Stimulated activated CD8-positive, alpha-beta memory T cell treated with anti-CD3 and anti-CD28 coated beads, Interleukin-12 subunit alpha, Interleukin-12 subunit beta, amount 100 ng/mL, for 24 hours (primary cell): ENCODE measurements at regions not wholly inside any gene's neighbourhood (a gene's known extent, or its start where the extent isn't known, plus 50 kb on each side); places are given as distances from the start of the nearest gene placed in this dataset.

Source experiments
- DNase-seq: peaks from one replicate; pipeline ENCODE4 v3.0.0-alpha.2; 2020; ENCODE audit errors: extremely low read depth

DNA sequence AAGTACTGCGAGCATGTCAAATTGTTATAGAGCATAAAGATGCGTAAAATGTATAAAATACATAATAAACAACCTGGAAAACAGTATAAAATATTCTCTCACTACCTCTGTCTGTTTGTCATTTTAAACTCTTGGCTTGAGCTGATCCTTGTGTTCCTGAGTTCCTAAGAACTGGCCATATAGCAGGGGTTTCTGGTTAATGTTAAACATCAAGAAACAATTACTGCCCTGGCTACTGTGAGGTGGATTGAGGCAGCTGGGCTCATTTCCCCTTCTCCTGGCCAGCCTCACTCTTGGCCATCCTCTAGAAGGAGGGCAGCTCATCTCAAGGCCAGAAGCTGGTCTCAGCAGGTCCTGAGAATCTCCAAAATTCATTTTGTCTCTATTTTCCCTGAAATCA, 297.3 kb upstream of the USP24 start:
- DNase-seq = no peak

DNA sequence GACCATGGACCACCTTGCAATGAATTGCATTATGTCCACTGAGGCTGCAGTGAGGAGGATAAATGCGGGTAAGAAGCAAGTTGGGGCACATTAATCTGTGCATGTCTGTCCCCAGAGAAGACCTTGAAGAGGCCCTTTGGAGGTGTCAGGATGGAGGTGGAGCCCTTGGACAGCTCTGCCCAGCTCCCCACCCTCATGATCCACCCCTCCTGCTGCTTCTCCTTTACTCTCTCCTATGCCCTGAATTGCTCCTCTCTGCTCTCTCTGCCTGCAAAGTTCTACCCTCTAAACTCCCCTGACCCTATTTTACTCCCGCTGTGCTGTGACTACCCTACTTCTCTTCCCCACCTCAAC, 292.4 kb upstream of the USP24 start:
- no peak for DNase-seq

DNA sequence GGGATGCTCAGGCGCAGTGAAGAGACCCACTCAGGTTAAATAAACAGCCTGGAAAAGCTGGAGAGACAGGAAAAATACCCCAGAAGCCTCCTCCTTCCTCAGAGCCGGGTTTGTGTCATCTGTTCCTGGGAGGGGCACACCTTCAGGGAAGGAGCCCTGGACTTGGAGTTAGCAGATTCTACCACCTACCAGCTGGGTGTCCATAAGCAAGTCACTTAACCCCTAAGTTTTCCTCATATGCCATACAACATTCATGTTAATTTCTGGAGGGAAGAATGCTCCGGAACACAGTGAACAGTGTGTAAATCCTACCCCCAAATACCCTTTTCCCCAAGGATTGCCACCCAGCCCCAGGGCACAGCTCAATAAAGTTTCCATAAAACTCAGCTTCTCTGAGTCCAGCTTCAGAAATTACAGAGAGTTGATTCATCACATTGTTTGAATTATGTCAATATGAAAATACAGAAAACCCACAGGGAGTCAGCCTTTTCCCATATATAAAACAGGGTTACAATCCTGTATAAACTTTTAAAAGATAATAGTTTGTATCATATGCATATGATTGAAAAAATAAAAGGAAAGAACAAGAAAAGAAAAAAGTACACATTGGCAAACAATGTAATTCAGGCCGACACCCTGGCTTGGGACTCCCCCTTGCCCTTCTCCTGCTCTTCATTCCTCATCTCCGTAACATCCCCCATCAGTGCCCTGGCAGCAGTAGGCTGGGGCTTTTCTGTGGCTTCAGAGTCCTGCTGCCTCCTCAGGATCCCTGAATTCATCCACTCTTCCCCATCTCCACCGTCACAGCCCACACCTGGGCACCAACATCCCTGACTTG, 291.8 kb upstream of the USP24 start:
- DNase-seq = no peak

DNA sequence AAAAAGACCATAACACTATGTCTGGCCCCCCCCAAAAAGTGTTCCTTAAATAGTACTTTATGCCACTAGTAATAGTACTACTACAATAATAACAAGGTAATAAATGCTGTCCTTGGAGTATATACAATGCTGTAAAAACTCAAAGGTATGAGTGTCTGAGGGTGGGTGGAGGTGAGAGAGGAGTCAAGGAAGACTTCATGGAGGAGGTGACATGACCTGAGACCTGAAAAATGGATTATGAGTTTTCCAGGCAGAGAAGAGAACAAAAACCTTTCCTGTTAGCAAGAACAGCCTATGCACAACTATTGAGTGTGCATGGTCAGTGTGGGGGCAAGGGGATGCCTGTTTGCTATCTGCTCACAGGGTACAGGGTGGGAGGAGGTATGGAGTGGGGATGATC, 290.2 kb upstream of the USP24 start:
- DNase-seq = no peak

DNA sequence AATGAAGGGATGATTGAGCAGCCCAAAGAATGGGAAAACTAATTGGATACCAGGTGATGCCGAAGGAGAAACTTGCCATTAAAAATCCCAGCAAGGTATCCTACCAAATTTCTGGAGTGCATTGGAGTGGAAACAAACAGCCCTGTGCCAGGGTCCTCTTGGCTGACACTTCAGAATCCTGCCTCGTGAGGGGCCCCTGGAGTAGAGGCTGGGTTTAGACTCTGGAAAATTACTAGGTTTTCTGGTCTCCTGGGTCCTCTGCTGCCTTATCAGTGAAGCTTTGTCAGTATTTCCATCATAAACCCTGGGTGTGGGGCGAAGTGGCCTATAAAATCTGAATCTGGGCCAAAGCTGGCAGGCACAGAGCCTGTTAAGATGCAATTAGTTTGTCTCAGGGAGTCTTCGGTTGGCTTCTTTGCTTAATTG, 289.2 kb upstream of the USP24 start:
- no peak for DNase-seq

DNA sequence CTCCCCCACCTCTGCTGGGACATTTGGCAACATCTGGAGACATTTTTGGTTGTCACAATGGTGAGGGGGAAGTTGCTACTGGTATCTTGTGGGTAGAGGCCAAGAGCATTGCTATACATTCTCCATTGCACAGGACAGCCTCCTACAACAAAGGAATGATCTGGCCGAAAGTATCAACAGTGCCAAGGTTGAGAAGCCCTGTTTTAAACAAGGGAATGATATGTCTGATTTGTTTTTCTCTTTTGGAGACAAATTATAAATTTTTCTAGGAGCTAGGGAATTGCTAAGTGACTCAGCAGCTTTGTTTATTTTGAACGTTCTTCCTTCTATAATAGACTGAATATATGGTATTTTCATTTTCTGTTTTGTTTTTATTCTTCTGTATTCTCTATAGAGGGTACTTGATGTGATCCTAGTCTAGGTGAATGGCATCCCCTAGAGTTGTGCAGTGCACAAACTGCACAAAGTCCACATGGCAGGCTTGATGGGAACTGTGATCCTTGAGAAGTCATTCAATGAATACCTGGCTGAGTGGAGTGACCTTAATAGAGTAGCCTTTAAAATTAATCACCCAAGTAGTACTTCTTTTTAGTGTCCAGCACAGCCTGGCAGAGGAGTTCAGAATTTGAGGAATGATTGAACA, 288.6 kb upstream of the USP24 start:
- no peak for DNase-seq

DNA sequence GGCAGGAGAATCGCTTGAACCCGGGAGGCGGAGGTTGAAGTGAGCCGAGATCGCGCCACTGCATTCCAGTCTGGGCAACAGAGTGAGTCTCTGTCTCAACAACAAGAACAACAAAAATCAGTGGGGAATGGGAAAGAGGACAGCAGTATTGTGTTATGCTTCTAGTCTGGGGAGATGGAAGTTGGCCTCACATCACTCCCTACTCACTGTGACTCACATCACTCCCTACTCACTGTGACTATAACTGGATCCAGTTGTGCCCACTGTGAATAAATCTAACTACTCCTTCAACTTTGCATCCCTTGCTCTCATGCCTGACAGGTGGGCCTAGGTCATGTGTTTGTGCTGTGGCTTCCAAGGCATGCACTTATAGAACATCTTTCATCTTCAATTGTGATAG, 285.4 kb upstream of the USP24 start:
- no peak for DNase-seq

DNA sequence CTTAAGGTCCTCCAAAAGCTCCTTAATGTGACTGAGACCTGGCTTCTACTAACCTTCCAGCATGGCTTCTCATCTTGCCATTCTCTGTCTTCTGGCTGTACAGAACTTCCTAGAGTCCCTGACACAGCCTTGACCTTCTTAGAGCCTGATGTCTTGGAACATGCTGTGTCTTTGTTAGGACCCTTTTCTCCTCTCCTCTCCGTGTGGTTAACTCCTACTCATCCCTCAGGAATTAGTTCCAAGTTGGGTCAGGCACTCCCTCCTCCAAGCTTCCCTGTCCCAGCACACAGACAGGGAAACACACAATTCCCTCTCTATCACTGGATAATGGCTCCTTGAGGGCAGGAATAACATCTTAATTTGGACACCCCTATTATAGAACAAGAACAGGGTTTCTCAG, 275.4 kb upstream of the USP24 start:
- no peak for DNase-seq

DNA sequence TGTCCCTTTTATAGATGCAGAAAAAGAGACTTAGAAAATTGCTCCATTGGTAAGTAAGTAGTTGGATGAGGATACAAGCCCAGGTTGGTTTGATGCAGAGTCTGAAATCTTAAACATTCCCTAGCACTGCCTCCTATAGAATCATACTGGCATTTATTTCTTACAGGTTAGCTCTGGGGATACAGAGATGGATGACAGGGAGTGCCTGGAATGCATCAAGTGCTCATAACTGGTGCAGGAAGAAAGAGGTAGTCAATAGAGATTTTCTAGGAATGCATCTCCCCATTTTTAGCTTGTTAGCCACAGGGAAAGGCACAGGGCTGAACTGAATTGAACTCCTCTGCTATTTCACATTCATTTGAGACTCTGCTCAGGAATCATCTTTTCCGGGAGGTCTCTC, 269.0 kb upstream of the USP24 start:
- no peak for DNase-seq

DNA sequence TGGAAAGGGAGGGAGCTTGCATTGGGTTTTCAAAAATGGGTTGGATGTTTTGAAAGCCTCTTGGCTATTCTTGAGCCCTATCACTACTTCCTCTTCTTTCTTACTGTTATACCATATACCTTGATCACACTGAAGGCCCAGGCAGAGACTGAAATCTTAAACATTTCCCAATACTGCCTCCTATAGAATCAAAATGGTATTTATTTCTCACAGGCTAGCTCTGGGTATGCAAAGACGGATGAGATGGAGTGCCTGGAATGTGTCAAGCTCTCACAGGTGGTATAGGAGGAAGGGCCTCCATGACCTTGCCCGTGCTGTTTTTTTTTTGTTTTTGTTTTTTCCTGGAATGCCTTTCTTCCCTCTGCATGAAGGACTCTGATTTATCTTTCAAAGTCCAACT, 268.4 kb upstream of the USP24 start:
- DNase-seq = no peak

DNA sequence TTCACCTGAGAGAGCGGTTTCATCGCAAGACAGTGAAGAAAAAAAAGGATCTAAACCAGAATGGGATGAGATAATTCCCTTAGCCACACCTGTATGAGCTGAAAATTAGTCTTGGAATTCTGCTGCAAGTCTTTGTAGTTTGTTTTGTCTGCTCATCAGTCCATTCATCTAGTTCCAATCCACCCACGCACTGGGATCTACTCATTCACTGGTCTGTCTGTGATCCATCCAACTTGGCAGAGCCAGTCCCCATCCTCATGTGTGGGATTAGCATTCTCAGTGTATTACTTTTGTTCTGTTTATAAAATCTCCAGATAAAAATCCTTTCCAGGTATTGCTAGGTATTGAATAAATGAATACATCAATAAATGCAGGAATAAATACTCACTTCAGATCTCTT, 266.5 kb upstream of the USP24 start:
- no peak for DNase-seq

DNA sequence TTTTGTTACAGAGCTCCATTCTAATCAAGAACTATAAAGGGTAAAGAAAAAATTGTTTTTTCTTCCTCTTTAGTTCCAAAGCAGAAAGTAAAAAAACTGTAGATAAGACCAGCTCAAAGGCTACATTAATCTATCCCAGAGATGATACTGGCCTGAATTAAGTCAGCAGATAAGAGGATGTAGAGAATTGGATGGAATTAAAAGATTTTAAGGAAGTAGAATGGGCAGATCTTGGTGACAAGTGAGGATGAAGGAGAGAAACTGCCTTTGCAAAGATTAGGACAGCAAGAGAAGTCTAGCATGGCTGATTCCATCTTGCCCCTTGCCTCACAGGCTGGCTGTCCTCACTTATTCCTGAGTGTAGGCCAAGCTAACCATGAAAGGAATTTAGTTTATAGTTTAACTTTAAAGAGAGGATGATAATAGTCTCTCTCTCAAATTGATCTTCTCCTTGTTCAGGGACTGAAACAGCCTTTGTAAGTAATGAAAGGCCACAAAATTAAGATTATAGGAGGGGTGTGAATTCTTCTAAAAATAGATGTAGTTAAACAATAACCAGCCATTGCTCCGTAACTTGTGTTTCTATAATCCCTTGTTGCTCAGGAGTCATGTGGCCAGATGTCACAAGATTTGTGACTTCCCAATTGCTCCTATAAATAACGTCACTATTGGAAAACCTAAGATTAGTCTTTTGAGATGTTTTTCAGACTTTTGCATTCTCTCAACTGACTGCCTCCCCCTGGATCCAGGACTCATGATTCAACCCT, 265.0 kb upstream of the USP24 start:
- no peak for DNase-seq

DNA sequence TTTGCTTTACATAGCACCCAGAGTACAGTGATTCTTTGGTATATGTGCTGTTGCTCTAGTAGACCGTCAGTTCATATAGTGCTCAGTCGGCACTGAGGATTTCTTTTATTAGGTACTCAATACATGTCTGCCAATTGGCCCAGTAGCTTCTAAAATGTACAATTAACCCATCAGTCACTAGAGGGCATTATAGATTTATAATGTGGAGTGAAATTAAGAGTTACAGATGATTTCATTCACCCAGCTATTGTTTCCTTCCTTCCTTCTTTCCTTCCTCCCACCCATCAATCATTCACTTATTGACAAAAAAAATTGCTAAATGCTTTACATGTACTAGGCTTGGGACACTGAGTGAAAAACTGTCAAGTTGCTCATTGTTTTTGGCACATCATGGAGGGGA, 263.6 kb upstream of the USP24 start:
- no peak for DNase-seq

DNA sequence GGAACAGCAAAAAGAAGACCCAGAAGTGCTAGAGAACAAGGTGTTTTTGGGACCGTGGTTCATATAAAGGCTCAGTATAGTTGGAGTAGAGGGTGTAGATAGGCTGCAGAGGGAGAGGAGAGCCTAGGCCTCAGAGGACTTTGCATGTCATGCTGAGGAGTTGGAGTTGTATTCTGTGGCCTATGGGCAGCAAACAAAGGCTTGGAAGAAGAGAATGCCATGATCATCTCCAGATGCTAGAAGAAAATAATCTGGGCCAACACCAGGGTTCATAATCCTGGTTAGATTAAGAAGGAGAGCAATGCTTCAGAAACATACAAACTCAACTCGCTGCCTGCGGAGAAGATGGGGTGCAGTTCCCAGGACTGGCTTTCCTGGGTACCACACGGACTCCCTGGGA, 262.8 kb upstream of the USP24 start:
- DNase-seq = no peak

DNA sequence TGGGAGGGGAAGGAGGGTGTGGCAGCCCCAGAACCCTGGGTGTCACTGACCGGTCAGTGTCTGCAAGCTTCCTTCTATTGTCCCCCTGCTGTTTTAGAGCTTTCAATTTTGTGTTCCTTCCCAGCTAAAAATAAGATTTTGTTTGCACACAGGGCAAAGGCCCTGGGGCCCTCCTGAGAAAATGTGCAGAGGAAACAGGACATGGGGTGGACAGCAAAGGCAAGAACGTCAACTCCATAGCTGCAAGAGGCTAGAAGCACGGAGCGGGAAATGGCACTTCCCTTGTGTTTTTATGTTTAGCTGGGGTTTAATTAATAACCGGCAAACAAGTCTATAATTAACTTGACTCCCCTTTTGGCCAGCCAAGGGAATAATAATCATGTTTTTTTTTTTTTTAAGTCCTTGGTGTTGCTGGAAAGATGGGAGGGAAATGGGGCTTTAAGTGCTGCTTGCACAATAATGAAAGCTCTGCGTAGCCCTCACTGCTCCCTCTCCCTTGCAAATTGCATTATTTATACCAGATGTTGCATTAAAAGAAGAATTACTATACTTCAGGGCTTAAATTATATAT, 261.4 kb upstream of the USP24 start:
- DNase-seq = no peak

DNA sequence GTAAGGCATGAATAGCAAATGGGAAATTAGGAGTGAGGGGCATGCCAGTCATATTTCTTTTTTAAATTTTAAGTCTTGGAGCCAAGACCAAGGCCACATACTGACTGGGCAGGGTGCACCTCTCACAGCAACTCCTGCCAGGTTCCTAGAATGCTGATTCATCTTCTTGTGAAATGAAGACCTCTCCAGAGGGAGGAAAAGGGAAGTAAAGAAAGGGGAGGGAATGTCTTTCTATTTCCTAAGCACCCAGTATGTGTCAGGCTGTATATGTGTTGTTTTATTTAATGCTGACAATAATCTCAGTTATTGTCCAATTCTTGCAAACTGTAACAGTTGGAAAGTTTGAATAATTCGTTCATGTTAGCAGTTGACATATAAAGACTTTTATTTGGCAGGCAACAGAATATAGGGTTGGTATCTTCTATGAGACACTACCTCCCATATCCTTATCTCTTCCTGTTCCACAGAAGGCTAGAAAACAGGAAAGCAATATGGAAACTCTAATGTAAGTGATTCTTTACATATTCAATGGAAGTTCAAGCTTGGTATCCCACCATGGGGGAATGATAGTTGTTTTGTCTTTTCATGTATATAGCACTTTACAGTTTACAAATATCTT, 259.1 kb upstream of the USP24 start:
- DNase-seq = no peak

DNA sequence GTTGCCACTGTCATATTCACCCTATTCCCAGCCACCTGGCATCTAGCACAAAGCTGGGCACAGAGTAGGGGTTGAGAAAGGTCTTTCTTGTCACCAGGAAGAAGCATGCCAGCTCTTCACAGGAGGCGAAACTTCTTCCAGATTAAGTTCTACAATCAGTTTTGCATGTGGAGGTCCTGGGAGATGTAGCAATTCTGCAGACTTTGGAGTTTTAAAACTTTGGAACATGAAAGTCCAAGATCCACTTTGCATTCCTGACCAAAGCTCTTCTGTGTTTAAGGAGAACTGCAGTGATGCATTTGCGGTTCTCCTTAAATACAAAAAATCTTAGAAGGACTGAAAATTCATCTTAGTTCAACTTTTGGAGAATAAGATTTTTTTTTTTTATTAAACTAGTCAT, 258.5 kb upstream of the USP24 start:
- DNase-seq = no peak

DNA sequence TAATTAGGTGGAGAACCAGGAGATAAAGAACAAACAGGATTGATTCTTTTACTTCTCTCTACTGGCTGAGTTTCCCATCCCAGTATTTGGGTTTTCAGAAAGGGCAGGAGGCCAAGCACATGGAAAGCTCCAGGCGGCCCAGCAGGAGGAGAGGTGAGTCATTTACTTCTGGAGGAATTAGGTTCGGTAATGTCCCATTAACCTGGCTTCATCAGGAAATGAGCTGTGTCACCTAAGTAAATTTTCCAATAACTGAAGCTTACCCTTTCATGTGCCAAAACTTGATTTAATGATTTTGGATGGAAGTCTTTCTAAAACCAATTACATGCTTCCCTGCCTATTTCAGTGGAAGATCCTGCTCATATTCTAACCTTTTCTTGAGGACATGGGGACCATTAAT, 257.6 kb upstream of the USP24 start:
- no peak for DNase-seq

DNA sequence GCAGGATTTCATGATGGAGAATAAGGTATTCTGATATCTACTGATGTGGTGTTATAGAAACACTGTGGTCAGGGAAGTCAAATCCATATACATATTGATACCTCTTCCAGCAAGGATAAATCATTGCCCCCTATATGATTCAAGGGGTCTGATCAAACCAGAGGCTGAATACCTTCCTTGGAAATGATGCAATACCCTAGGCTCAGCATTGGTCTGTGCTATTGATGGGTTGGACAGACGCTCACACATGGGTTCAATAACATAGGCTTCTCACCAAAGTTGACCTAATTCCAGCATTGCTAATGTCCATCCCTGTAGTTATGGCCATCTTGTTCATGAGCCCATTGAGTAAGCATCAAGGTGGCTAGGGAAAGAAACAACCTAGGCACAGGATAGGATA, 257.0 kb upstream of the USP24 start:
- no peak for DNase-seq

DNA sequence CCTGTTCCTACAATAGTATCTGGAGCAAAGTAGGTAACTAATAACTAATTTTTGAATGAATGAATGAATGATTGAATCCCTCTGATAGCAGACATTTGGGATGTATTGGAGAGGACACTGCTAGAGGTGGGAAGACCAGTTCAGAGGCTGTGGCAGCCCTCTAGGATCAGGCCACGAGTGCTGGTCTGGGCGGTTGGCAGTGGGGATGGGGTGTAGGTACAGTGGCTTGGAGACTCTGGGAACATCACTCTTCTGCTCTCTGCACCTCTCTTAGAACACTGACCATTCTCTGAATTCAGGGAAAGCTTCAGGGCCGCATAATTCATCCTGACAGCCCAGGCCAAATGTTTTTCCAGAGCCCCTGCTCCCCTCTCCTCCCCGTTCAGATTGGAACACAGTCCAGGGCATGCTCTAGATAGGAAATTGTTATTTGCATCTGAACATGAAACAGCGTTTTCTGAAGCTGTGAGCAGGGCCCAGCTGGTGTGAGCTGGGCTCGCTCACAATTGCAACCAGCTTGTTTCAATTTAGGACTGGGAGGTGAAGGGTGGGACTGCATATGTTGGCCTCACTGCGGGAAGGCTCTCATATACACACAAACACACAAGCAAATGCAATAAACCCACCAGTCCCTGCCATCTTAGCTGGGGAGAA, 253.1 kb upstream of the USP24 start:
- DNase-seq = no peak

DNA sequence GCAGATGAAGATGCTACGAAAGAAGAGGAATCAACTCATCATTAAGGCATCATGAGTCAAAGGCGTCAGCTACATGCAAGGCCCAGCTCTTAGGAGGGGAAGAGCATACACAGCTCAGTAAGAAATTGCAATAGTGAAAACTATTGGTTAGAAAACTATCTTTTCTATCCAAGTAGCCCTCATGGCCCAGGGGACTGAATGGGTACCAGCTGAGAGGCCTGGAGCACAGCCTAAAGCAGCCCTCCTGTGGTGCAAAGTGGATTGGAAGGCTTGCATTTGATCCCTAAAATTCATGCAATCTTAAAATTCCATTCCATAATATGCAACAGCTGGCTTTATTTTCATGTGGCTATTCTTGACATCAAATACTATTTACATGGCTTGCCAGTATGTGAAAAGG, 251.8 kb upstream of the USP24 start:
- no peak for DNase-seq

DNA sequence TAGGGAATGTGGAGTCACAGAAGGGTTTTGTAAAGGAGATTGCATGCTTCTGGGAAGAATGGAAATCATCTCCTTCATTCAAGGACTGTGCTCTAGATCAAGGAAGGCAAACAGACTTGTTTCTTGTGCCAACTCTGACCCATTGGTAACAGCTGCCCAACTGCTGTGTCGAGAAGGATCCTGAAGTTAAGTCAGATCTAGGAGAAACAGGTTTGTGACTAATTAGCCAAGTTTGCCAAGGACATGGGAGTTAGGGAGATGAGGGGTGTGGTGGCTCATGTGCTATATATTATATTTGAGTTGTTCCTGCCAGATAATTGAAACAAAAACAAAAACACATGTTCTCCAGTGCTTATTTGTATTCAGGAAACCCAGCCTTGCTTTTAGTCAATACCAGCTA, 251.2 kb upstream of the USP24 start:
- no peak for DNase-seq
